ENCODE measurements at regions not wholly inside any gene's neighbourhood (a gene's known extent, or its start where the extent isn't known, plus 50 kb on each side); places are given as distances from the start of the nearest gene placed in this dataset.

- TF ChIP-seq ZC3H10 (CRISPR knock-in tag; IDR thresholded peaks at IDR 0.05), result no peak
- TF ChIP-seq GLIS3 (CRISPR knock-in tag; IDR thresholded peaks at IDR 0.05), result no peak
- no peak for TF ChIP-seq ESRRG (CRISPR knock-in tag; IDR thresholded peaks at IDR 0.05)
- no peak for TF ChIP-seq RARB (CRISPR knock-in tag; IDR thresholded peaks at IDR 0.05)
- no peak for TF ChIP-seq ZNF565 (CRISPR knock-in tag; conservative IDR thresholded peaks at IDR 0.05; ENCODE audit: low read depth)
- no peak for TF ChIP-seq BACH2 (CRISPR knock-in tag; IDR thresholded peaks at IDR 0.05; ENCODE audit: borderline replicate concordance)
- no peak for TF ChIP-seq TSHZ2 (CRISPR knock-in tag; IDR thresholded peaks at IDR 0.05)
- TF ChIP-seq CREB5 (CRISPR knock-in tag; IDR thresholded peaks at IDR 0.05; ENCODE audit: low read depth), result no peak
- TF ChIP-seq POU6F1 (CRISPR knock-in tag; IDR thresholded peaks at IDR 0.05; ENCODE audit: borderline replicate concordance, low read depth), result no peak
- TF ChIP-seq PATZ1 (CRISPR knock-in tag; IDR thresholded peaks at IDR 0.05; ENCODE audit: borderline replicate concordance), result no peak
- no peak for TF ChIP-seq ZNF70 (CRISPR knock-in tag; IDR thresholded peaks at IDR 0.05)
- TF ChIP-seq ZFP3 (CRISPR knock-in tag; IDR thresholded peaks at IDR 0.05), result no peak
- no peak for ATAC-seq
Measured at GRCh38 chr4:104615926-104616325, 121.2 kb upstream of the CXXC4 start.

- no peak for ATAC-seq
- TF ChIP-seq RARB (CRISPR knock-in tag; IDR thresholded peaks at IDR 0.05), result no peak
- no peak for TF ChIP-seq TSHZ2 (CRISPR knock-in tag; IDR thresholded peaks at IDR 0.05)
- TF ChIP-seq ZNF8 (CRISPR knock-in tag; IDR thresholded peaks at IDR 0.05), result no peak
- no peak for TF ChIP-seq ISL1 (CRISPR knock-in tag; IDR thresholded peaks at IDR 0.05)
- no peak for TF ChIP-seq SNAI2 (CRISPR knock-in tag; IDR thresholded peaks at IDR 0.05)
- TF ChIP-seq OSR1 (CRISPR knock-in tag; IDR thresholded peaks at IDR 0.05), result no peak
- no peak for TF ChIP-seq TCF4 (CRISPR knock-in tag; IDR thresholded peaks at IDR 0.05; ENCODE audit: borderline replicate concordance)
- no peak for TF ChIP-seq TOX (CRISPR knock-in tag; IDR thresholded peaks at IDR 0.05; ENCODE audit: borderline replicate concordance)
- TF ChIP-seq ZC3H10 (CRISPR knock-in tag; IDR thresholded peaks at IDR 0.05), result no peak
- TF ChIP-seq ZFP3 (CRISPR knock-in tag; IDR thresholded peaks at IDR 0.05), result no peak
- TF ChIP-seq GLIS3 (CRISPR knock-in tag; IDR thresholded peaks at IDR 0.05), result no peak
- TF ChIP-seq ZNF565 (CRISPR knock-in tag; conservative IDR thresholded peaks at IDR 0.05; ENCODE audit: low read depth), result no peak
- no peak for TF ChIP-seq CSDC2 (CRISPR knock-in tag; IDR thresholded peaks at IDR 0.05)
- TF ChIP-seq POU6F1 (CRISPR knock-in tag; IDR thresholded peaks at IDR 0.05; ENCODE audit: borderline replicate concordance, low read depth), result no peak
Measured at GRCh38 chr4:104616401-104616820, 121.7 kb upstream of the CXXC4 start.

Data from SK-N-SH treated with all-trans-retinoic acid at 6 μM for 48 hours (cell line).